Ecto neural progenitor cell (in vitro differentiated cells): ENCODE measurements at regions not wholly inside any gene's neighbourhood (a gene's known extent, or its start where the extent isn't known, plus 50 kb on each side); places are given as distances from the start of the nearest gene placed in this dataset.
"Not testable (repeated sequence)": the region's sequence is repeated elsewhere in the genome, so short reads cannot be mapped to it uniquely, and the experiment has no call there.

Source experiments
- DNase-seq: peaks from one replicate; pipeline ENCODE4 v3.0.0-alpha.2; 2018; ENCODE audit warnings: low spot score

DNA sequence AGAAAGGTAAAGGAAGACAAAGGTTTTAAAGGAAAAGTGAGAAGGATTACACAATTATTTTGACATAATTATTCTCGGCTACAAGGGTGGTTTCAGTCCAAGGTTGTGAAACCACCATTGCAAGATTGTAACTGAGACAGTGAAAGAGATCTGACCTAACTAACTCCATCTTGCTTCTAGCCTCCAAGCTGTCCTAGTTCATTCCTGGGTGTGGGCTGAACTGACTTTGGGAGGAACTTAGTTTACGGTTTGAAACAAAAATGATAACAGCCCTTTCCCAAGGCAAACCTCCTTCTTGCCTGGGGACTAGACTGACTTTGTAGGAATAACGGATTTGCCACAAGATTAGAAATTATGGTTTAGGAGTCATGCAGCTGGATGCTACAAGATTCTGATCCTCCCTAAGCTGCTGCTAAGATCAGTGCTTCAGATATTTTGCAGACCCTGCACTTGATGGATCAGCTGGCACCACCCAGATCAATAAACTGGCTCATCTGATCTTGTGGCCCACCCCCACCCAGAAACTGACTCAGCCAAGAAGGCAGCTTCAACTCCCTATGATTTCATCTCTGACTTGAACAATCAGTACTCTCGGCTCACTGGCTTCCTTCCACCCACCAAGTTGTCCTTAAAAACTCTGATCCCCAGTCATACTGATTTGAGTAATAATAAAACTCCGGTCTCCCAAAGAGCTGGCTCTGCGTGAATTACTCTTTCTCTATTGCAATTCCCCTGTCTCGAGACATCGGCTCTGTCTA is 57.7 kb upstream of the AADACL2 start:
- DNase-seq, result no peak

- DNase-seq, result no peak
Measured at GRCh38 chr3:151673974-151674373, 59.8 kb upstream of the AADACL2 start.

GRCh38 chr3:151667762-151668161 is 66.0 kb upstream of the AADACL2 start:
- DNase-seq, result not testable (repeated sequence)

DNA sequence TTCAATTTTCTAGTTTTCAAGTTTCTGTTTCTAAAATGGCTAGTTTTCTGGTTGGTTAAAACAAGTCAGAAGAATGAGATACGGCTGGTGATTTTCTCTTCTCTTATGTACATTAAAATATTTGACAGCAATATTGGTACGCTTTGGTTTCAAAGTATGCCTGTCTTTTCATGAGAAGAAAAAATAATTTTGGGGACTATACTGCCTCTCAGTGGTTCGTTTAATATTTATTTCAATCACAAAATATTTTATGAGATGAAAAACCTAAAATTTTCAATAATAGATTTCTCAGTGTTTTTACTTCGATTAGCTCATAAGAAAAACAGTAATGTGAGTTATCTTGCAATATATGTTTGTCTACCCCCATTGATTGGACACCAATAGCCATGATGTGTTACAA is 72.8 kb upstream of the AADACL2 start:
- DNase-seq, result no peak

DNA sequence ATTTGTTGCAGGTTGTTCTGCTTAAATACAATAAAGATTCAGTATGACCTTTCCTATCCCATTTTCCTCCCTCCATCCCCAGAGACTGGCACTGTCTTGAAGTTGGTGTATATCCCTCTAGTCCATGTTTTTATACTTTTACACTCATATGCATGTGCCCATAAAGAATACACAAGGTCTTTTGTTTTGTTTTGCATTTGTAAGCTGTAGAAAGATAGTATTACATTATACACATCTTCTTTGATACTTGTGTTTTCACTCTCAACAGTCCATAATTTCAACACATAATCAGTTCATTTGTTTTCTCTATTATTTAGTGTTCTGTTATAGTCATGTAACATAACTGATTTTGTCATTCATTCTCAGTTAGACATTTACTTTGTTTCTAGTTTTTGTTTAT is 88.7 kb upstream of the AADACL2 start:
- DNase-seq, result no peak

DNA sequence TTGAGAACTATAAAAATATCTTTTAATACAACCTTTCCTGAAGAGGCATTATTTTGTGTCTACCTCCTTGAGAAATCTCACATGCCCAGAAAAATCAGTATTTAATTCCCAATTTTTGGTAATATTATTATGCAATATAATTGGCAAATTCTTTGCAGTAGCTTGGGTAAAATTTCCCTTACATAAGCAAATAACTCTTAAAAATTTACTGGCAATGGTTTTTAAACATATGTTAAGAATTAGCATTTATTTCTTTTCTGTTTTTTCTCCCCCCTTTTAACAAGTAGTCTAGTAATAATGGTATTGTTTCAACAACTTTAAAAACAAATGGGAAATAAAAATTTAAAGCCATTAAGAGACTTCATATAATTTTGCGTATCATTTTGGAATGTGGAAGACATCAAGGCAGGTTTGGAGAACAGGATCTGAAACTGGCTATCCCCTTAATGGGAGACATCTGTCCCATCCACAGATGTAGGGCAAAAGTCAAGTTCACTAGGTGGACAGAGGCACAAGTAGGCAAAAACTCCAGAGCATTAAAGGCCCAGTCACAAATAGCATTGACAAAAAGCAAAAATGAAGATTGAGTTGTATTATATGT is 89.6 kb upstream of the AADACL2 start:
- DNase-seq, result no peak

GRCh38 chr3:151639418-151639740 is 94.3 kb upstream of the AADACL2 start:
- no peak for DNase-seq

DNA sequence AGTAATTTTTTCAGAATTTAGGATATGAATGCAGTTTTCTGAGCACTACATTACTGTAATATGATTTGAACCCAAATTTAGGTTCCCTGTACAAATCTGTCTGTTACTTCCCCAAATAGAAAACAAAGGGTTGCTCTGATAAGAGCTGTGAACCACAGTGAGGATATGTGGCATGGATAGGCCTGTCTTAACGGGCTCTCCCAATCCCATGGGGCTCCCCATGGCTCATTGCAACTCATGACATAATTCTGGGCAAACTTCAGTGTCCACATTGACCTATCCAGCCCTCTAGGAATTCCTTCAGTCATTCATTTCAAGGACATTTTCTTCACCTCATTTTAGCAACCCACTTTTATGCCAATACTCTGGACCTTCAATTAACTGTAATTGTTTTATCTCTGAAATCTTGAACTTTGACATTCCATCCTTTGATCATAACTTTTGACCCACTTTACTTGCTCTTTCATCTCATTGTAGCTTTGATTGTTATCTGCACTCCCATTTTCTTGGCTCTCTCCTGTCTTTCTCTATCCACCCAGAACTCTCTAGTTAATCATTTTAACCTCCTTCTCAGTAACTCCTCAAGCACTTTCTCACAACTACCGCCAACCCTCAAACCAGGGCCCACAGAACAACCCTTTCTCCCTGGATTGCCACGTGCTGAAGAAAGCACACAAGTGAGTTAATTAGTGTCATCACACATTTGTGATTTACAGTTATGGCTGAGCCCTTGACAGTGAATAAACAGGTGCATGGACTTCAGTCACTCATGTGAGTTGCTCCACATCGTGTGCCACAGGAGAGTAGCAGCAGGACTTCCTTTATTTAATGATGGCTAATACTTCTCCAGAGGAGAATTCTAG is 94.9 kb upstream of the AADACL2 start:
- no peak for DNase-seq

GRCh38 chr3:151635905-151636304 is 97.8 kb upstream of the AADACL2 start:
- DNase-seq, result no peak

DNA sequence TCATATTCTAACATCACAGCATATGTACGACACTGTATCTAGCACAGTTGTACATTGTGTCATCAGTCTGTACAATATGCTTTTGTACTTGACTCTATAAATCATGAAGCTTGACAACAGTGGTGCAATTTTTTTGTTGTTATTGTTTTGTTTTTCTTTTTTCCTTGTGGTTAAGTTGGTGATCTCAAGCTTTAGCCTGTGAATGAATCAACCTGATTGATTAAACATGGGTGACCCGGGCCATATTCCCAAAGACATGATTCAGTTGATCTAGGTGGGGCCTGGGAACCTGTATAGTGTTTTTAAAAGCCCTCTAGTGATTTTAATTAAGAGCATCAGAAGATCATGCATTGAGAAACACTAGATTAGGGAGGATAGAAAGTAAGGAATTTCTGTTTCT is 101.8 kb upstream of the AADACL2 start:
- DNase-seq, result no peak

DNA sequence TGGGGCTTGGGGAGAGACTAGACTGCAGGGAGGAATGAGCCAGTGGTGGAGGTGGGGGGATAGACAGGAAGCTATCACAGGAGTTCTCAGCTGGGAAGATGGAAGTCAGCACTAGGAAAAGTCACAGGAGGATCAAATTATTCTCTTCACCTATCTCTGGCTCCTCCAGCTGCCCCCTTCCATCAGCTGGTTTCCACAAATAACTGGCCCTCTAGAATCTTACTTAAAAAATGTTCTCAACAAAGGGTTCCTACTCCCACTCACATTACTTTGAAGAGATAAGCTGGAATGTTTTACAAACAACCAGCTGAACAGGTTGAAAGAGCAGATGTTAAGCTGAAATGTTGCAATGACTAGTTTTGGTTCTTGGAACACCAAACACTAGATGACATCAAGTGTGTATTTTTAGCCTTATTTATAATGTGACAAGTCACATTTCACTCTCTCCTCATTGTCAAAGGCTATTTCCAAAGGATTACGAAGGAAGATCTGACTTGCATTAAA is 102.7 kb upstream of the AADACL2 start:
- DNase-seq, result no peak

GRCh38 chr3:151630035-151630434 is 103.7 kb upstream of the AADACL2 start:
- no peak for DNase-seq

DNA sequence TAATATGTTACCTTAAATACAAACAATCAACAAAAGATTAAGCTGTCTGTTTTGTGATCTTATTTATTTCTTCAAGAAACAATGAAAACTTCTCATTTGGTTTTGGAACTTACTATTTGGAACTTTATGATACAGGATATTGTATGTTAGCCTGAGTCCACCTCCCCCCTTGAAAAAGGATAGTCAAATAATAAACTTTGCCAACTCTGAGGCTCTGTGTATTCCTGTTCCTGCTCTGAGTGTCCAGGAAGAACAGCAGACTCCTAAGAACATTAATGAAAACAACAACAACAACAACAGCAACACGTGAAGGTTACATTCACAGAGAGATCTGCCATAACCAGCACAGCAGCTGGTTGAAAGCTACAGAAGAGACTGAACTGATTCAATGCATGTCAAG is 108.1 kb upstream of the AADACL2 start:
- DNase-seq, result no peak

DNA sequence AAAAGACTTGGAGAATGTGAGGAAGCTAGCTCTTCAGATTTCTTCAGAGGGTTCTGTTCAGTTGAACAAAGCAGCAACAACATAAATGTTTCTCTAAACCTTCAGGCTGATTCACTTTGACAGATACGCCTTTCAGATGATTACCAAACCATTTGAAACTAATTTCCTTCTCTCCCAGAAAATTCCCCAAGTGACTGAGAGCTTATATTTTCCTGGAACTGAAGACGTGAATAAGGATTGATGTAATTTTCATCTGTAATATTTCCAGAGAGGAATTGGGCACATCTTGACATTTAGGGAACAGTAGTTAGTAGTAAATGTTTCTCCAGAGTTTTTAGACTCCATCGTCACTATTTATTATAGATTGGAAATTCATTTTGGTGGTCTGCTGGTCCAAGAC is 108.6 kb upstream of the AADACL2 start:
- DNase-seq, result no peak

- no peak for DNase-seq
Measured at GRCh38 chr3:151620071-151620470, 113.7 kb upstream of the AADACL2 start.

DNA sequence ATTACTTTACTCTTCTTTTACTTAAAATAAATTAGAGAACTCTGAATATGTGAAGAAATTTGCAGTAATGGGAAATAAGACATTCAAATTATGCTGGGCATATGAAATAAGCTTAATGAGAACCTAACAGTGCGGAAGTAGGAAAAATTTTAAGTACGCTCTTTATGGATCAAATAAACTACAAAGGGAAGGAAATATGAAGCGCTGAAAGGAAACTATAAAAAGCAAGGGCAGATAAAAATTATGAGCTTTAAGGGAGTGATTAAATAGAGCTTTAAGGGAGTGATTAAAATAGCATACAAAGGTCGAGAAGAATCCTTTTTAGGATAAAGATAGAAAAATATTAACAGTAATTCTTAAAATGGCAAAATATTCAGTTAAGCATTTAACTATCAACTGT is 118.3 kb upstream of the AADACL2 start:
- no peak for DNase-seq

GRCh38 chr3:151612115-151612514 is 121.6 kb upstream of the AADACL2 start:
- DNase-seq, result no peak

DNA sequence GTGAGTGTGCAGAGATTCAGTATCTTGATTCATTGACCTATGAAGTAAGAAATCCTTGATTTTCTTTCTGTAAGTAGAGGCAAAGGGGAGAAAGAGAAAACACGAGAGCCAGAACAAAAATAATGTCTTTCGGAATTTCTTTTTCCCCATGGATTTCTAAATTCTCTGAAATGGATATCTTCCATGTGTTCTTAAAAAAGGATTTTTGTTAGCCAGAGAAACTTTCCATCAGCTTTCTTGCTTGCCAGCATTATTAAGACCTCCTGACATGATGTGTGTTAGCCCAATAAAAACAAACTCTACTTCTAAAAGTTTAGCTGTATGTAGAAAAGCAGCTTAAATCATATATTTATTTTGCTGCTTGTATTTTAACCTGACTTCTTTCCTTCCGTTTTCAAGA is 122.3 kb upstream of the AADACL2 start:
- no peak for DNase-seq

- DNase-seq, result no peak
Measured at GRCh38 chr3:151609491-151609890, 124.2 kb upstream of the AADACL2 start.

- DNase-seq, result no peak
Measured at GRCh38 chr3:151604891-151605290, 128.8 kb upstream of the AADACL2 start.

DNA sequence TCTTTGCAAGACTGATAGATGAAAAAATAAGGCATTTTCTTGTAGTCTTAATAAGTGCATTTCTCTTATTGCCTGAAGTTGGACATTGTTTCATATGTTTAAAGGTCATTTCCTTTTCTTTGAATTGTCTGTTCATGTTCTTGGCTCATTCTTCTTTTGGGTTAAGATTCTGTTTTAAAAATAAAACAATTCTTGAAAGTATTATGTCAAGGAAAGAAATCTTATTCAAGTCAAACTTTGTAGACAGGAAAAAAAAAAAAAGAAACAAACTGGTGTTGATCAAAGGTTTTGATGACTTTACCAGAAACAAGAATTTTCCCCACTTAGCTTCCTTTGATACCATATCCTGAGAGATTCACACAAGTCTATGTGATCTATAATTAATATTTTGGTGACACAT is 132.9 kb upstream of the AADACL2 start:
- no peak for DNase-seq

GRCh38 chr3:151599103-151599672 is 134.5 kb upstream of the AADACL2 start:
- DNase-seq, result peak; percentile 44

DNA sequence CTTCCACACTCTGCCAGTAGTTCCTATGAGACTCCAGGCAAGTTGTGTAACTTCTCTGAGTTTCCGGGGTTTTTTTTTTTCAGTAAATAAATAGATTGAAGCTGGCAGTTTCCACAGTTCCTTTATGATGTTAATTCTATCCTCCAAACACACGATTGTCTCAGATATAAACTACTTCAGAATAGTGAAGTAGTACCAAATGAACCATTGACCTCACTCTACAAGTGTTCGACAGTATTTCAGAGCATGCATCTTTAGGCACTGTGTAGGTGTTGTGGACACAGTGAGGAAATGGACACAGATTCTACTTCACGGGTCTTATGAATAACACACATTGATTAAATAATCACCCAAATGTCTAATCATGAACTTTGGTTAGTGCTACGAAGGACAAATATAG is 136.1 kb upstream of the IGSF10 start:
- DNase-seq, result no peak
